PC-3 (cell line): ENCODE measurements at regions not wholly inside any gene's neighbourhood (a gene's known extent, or its start where the extent isn't known, plus 50 kb on each side); places are given as distances from the start of the nearest gene placed in this dataset.

Source experiments
- CTCF ChIP-seq: fragments of 300-600 bp; sonication (generic); conservative IDR thresholded peaks from 2 replicates; pipeline ENCODE4 v1.5.1; 2017; ENCODE audit warnings: antibody characterized with exemption, low read depth, mild to moderate bottlenecking, low read length
- EZH2phosphoT487 ChIP-seq: fragments of 300-600 bp; sonication (generic); IDR thresholded peaks from 2 replicates; pipeline ENCODE4 v1.6.1; 2018; ENCODE audit warnings: mild to moderate bottlenecking, antibody characterized with exemption, low read length, borderline replicate concordance

GRCh38 chrX:77174680-77175519, 272.3 kb upstream of the FGF16 start:
- TF ChIP-seq CTCF = no peak
- no peak for TF ChIP-seq EZH2phosphoT487
